ENCODE measurements at regions not wholly inside any gene's neighbourhood (a gene's known extent, or its start where the extent isn't known, plus 50 kb on each side); places are given as distances from the start of the nearest gene placed in this dataset.
A peak's percentile ranks its signal among the peaks of the same experiment; 100 is the strongest.

GRCh38 chr2:79235135-79235534 lies 75.6 kb upstream of the REG3A start:
- in situ Hi-C loops (cut with HindIII; ENCODE audit: extremely low pct_ligation_motif_present, low pct_unique_long_range_greater_than_20kb), result no loop called here
- CTCF ChIA-PET (ENCODE audit: low intra/inter-chr PET ratio, low total read pairs), result interaction anchor here (1.3 to 1.4 kb wide), 2 partner anchors 641 to 653 kb away, joined by 3 to 5 read pairs; no protein-coding TSS in a partner anchor
- no TSS peak for BruUV-seq (replicated peaks)
- Histone ChIP-seq H3K36me3 (replicated peaks in 1 of 2; ENCODE audit: control insufficient read depth in 1 of 2, insufficient read depth in 2 of 2, low read length in 2 of 2) (no peaks in the 10 kb centered on the region), H3K79me2 (ENCODE audit: insufficient read depth, low read length) (no peaks in the 10 kb centered on the region), H3K27me3 (ENCODE audit: control insufficient read depth in 1 of 2, insufficient read depth in 2 of 2, low read length in 2 of 2) (no peaks in the 10 kb centered on the region), H3K9ac (ENCODE audit: insufficient read depth, low read depth, low read length) (no peak overlapping the region), H3K27ac (ENCODE audit: extremely low read length, insufficient read depth, low read length) (no peak overlapping the region), H3K4me3 (replicated peaks in 1 of 3; ENCODE audit: insufficient read depth in 1 of 3, low read depth in 2 of 3, low read length in 3 of 3) (no peak overlapping the region), H2AFZ (ENCODE audit: low read length) (no peak overlapping the region), H4K20me1 (ENCODE audit: insufficient read depth, low read length) (no peaks in the 10 kb centered on the region), H3K4me1 (ENCODE audit: insufficient read depth, low read length) (no peaks in the 10 kb centered on the region), H3K4me2 (ENCODE audit: low read depth, low read length) (no peak overlapping the region), H3K9me3 (ENCODE audit: low read length) (no peaks in the 10 kb centered on the region)
- ATAC-seq (peak; percentile 97), DNase-seq (ENCODE audit: low spot score) (peak; percentile 18), FAIRE-seq (peak; percentile 67)
- POLR2A ChIA-PET, result no interaction called here
- intact Hi-C loops (cut with micrococcal nuclease; ENCODE audit: unreplicated experiment), result loop anchor here (1.0 kb wide), 1 partner anchor 652 kb away; no protein-coding TSS in a partner anchor
- WGBS (ENCODE audit: low lambda C conversion rate), result 0% methylated on average over 2 of the region's 2 CpGs
- TF ChIP-seq ZNF510 (CRISPR knock-in tag; IDR thresholded peaks at IDR 0.05; ENCODE audit: low read depth) (no peak), PHB2 (IDR thresholded peaks at IDR 0.05; ENCODE audit: partially characterized antibody) (no peak), U2AF2 (IDR thresholded peaks at IDR 0.05; ENCODE audit: low read depth, low read length) (no peak), KDM4B (CRISPR knock-in tag; IDR thresholded peaks at IDR 0.05) (no peak), ZNF691 (CRISPR knock-in tag; IDR thresholded peaks at IDR 0.05; ENCODE audit: borderline replicate concordance, low read depth) (0 out of 2 replicates have a peak, but pooled peaks have one; percentile 34), EED (CRISPR knock-in tag; IDR thresholded peaks at IDR 0.05) (no peak), ZNF558 (CRISPR knock-in tag; IDR thresholded peaks at IDR 0.05; ENCODE audit: borderline replicate concordance) (no peak), ZFY (CRISPR knock-in tag; IDR thresholded peaks at IDR 0.05) (no peak), CTCF (CRISPR knock-in tag; IDR thresholded peaks at IDR 0.05) (peak; percentile 57), ZFP62 (CRISPR knock-in tag; IDR thresholded peaks at IDR 0.05) (no peak), CENPX (CRISPR knock-in tag; IDR thresholded peaks at IDR 0.05) (no peak), E2F1 (CRISPR knock-in tag; IDR thresholded peaks at IDR 0.05) (no peak), POLR2A (IDR thresholded peaks at IDR 0.05; ENCODE audit: insufficient read depth in 1 of 2, low read depth in 2 of 2, low read length in 2 of 2) (no peak), ZNF20 (CRISPR knock-in tag; IDR thresholded peaks at IDR 0.05) (no peak), MED13 (CRISPR knock-in tag; IDR thresholded peaks at IDR 0.05) (no peak), FOXK1 (CRISPR knock-in tag; IDR thresholded peaks at IDR 0.05; ENCODE audit: borderline replicate concordance, low read depth) (no peak), SSRP1 (CRISPR knock-in tag; IDR thresholded peaks at IDR 0.05) (no peak), ZNF574 (CRISPR knock-in tag; IDR thresholded peaks at IDR 0.05) (no peak), ZFP36 (IDR thresholded peaks at IDR 0.05; ENCODE audit: borderline replicate concordance, low read depth, low read length, partially characterized antibody) (no peak), RAD21 (CRISPR knock-in tag; IDR thresholded peaks at IDR 0.05) (0 out of 2 replicates have a peak, but pooled peaks have one; percentile 25), ZNF557 (CRISPR knock-in tag; IDR thresholded peaks at IDR 0.05) (no peak), SIX4 (CRISPR knock-in tag; IDR thresholded peaks at IDR 0.05) (no peak)
